H1 (cell line): ENCODE measurements at regions not wholly inside any gene's neighbourhood (a gene's known extent, or its start where the extent isn't known, plus 50 kb on each side); places are given as distances from the start of the nearest gene placed in this dataset.

Source experiments
- CTCF ChIA-PET: fragments of 300-600 bp; sonication (Branson Sonifier 250); formaldehyde crosslinking; loops from one replicate; lab custom pipeline; 2021; ENCODE audit not compliant: partially characterized antibody; lab: Charles Lee
- POLR2A ChIA-PET: fragments of 300-600 bp; sonication (Branson Sonifier 250); formaldehyde crosslinking; loops from one replicate; lab custom pipeline; 2021; ENCODE audit warnings: inconsistent platforms; ENCODE audit not compliant: partially characterized antibody; lab: Charles Lee
- DNase-seq, 2 experiments: peaks; one replicate each; pipeline versions ENCODE4 v3.0.0 to v3.0.0-alpha.2; 2010 to 2022; ENCODE audit warnings: low spot score in 2 of 2, low read depth in 1 of 2, mixed read lengths in 1 of 2
- FAIRE-seq: peaks from 2 replicates; lab custom pipeline; 2011; peaks lifted over from hg19 to GRCh38; lab: Jason Lieb, UNC
- H2AFZ ChIP-seq: 2 replicates; pipeline ENCODE4 v1.8.1; 2012; ENCODE audit warnings: low read length, inconsistent platforms
- H2AK5ac ChIP-seq: 2 replicates; pipeline ENCODE4 v1.6.1; 2013; ENCODE audit warnings: low read depth, low read length
- H2BK120ac ChIP-seq: replicated peaks from 2 replicates; pipeline ENCODE3; 2013; ENCODE audit warnings: low read depth, low read length, inconsistent platforms
- H2BK12ac ChIP-seq: 2 replicates; pipeline ENCODE4 v1.6.1; 2013; ENCODE audit warnings: low read depth, low read length
- H2BK15ac ChIP-seq: 2 replicates; pipeline ENCODE4 v1.6.1; 2013; ENCODE audit warnings: low read length
- H2BK20ac ChIP-seq: 2 replicates; pipeline ENCODE4 v1.6.1; 2013; ENCODE audit warnings: low read length
- H2BK5ac ChIP-seq: 2 replicates; pipeline ENCODE4 v1.6.1; 2013; ENCODE audit warnings: low read depth, low read length
- H3K14ac ChIP-seq: 2 replicates; pipeline ENCODE4 v1.6.1; 2013; ENCODE audit warnings: inconsistent platforms; ENCODE audit not compliant: insufficient read length
- H3K18ac ChIP-seq: 2 replicates; pipeline ENCODE4 v1.6.1; 2013; ENCODE audit warnings: low read length; ENCODE audit errors: extremely low read depth
- H3K23ac ChIP-seq: 2 replicates; pipeline ENCODE4 v1.6.1; 2013; ENCODE audit warnings: inconsistent platforms; ENCODE audit not compliant: insufficient read length
- H3K23me2 ChIP-seq: 2 replicates; pipeline ENCODE4 v1.6.1; 2013; ENCODE audit warnings: low read depth, low read length
- H3K27ac ChIP-seq: 2 replicates; pipeline ENCODE4 v1.6.1; 2011; ENCODE audit warnings: low read depth, low read length, inconsistent platforms
- H3K27me3 ChIP-seq, 4 experiments: replicated peaks in 1 of 4; 1 replicate in 1 of 4; 2 replicates in 3 of 4; pipeline versions ENCODE4 v1.6.1 to v1.8.1; 2011 to 2013; ENCODE audit warnings: low read length in 3 of 4, mild to moderate bottlenecking in 3 of 4, inconsistent platforms in 2 of 4, mixed read lengths in 2 of 4, moderate library complexity in 1 of 4; ENCODE audit not compliant: control insufficient read depth in 3 of 4, insufficient read depth in 3 of 4; ENCODE audit errors: extremely low read depth in 1 of 4
- H3K36me3 ChIP-seq, 4 experiments: 2 replicates each; pipeline versions ENCODE4 v1.6.1 to v1.8.1; 2011 to 2013; ENCODE audit warnings: mild to moderate bottlenecking in 4 of 4, low read length in 3 of 4, moderate library complexity in 2 of 4, control low read depth in 1 of 4, inconsistent platforms in 1 of 4; ENCODE audit not compliant: insufficient read depth in 4 of 4, control insufficient read depth in 2 of 4
- H3K4ac ChIP-seq: replicated peaks from 2 replicates; pipeline ENCODE3; 2013; ENCODE audit warnings: low read length, low read depth, mixed read lengths, inconsistent platforms; ENCODE audit not compliant: insufficient read length
- H3K4me1 ChIP-seq, 4 experiments: replicated peaks in 1 of 4; 1 replicate in 1 of 4; 2 replicates in 3 of 4; pipeline versions ENCODE4 v1.6.1 to v1.8.1; 2011 to 2013; ENCODE audit warnings: low read length in 3 of 4, inconsistent platforms in 2 of 4, mixed read lengths in 1 of 4; ENCODE audit not compliant: insufficient read depth in 4 of 4, control insufficient read depth in 3 of 4
- H3K4me2 ChIP-seq, 2 experiments: 2 replicates each; pipeline versions ENCODE4 v1.6.1 to v1.8.1; 2011 to 2013; ENCODE audit warnings: low read depth in 2 of 2, low read length in 2 of 2, control low read depth in 1 of 2, inconsistent platforms in 1 of 2, mild to moderate bottlenecking in 1 of 2; ENCODE audit not compliant: insufficient read depth in 1 of 2
- H3K4me3 ChIP-seq, 4 experiments: fragments of 200-600, 300-600 bp in 1 of 4; sonication (generic), shearing (Covaris generic), sonication (Bioruptor Twin) in 1 of 4; 2 replicates each; pipeline versions ENCODE4 v1.5.1 to v1.8.1; 2011 to 2016; ENCODE audit warnings: low read length in 4 of 4, low read depth in 3 of 4, control low read depth in 2 of 4, inconsistent platforms in 2 of 4, mild to moderate bottlenecking in 2 of 4, mixed read lengths in 1 of 4, moderate library complexity in 1 of 4; ENCODE audit not compliant: insufficient read depth in 2 of 4; ENCODE audit errors: extremely low read depth in 1 of 4
- H3K56ac ChIP-seq: replicated peaks from 2 replicates; pipeline ENCODE3; 2013; ENCODE audit warnings: low read depth, mild to moderate bottlenecking, mixed read lengths, low read length, inconsistent platforms; ENCODE audit not compliant: insufficient read length
- H3K79me1 ChIP-seq: 2 replicates; pipeline ENCODE4 v1.6.1; 2013; ENCODE audit warnings: low read depth, low read length, control low read depth
- H3K79me2 ChIP-seq, 2 experiments: 2 replicates each; pipeline versions ENCODE4 v1.6.1 to v1.8.1; 2012 to 2013; ENCODE audit warnings: low read length in 2 of 2, mild to moderate bottlenecking in 2 of 2, inconsistent platforms in 1 of 2; ENCODE audit not compliant: insufficient read depth in 2 of 2, control insufficient read depth in 1 of 2
- H3K9ac ChIP-seq, 4 experiments: replicated peaks in 1 of 4; 1 replicate in 1 of 4; 2 replicates in 3 of 4; pipeline versions ENCODE4 v1.6.1 to v1.8.1; 2011 to 2013; ENCODE audit warnings: low read depth in 3 of 4, low read length in 3 of 4, control low read depth in 2 of 4, mild to moderate bottlenecking in 2 of 4, moderate library complexity in 2 of 4, inconsistent platforms in 1 of 4; ENCODE audit errors: extremely low read depth in 1 of 4
- H3K9me3 ChIP-seq, 2 experiments: 2 replicates each; pipeline versions ENCODE4 v1.6.1 to v1.8.1; 2012 to 2013; ENCODE audit warnings: mild to moderate bottlenecking in 2 of 2, moderate library complexity in 2 of 2, control low read depth in 1 of 2, inconsistent platforms in 1 of 2, low read depth in 1 of 2, low read length in 1 of 2, mixed read lengths in 1 of 2; ENCODE audit not compliant: insufficient read depth in 2 of 2
- H4K20me1 ChIP-seq, 2 experiments: replicated peaks in 1 of 2; 2 replicates each; pipeline versions ENCODE3 to v1.8.1; 2011 to 2013; ENCODE audit warnings: inconsistent platforms in 2 of 2, low read length in 2 of 2, mild to moderate bottlenecking in 1 of 2; ENCODE audit not compliant: insufficient read depth in 2 of 2, control insufficient read depth in 1 of 2
- H4K5ac ChIP-seq: 2 replicates; pipeline ENCODE4 v1.6.1; 2013; ENCODE audit warnings: low read length, low read depth, mixed read lengths, inconsistent platforms; ENCODE audit not compliant: insufficient read length
- H4K8ac ChIP-seq: 2 replicates; pipeline ENCODE4 v1.8.0; 2013; ENCODE audit warnings: mild to moderate bottlenecking, moderate library complexity, low read length, inconsistent platforms; ENCODE audit not compliant: insufficient read depth; ENCODE audit errors: extremely low read depth
- H4K91ac ChIP-seq: replicated peaks from 2 replicates; pipeline ENCODE3; 2013; ENCODE audit warnings: low read length, mixed read lengths, inconsistent platforms; ENCODE audit not compliant: insufficient read length
- BRCA1 ChIP-seq: IDR thresholded peaks from 2 replicates; pipeline ENCODE4 v1.6.1; 2012; ENCODE audit warnings: low read depth, low read length, improper control_type of control experiment
- CHD2 ChIP-seq: IDR thresholded peaks from 2 replicates; pipeline ENCODE4 v1.6.1; 2012; ENCODE audit warnings: low read length, improper control_type of control experiment
- CREB1 ChIP-seq: IDR thresholded peaks from 2 replicates; pipeline ENCODE4 v1.6.1; 2012; ENCODE audit warnings: inconsistent platforms
- EP300 ChIP-seq, 2 experiments: IDR thresholded peaks; 1 replicate in 1 of 2; 2 replicates in 1 of 2; pipeline ENCODE4 v1.6.1; 2011 to 2012; ENCODE audit warnings: low read depth in 2 of 2, low read length in 2 of 2, mild to moderate bottlenecking in 2 of 2, borderline replicate concordance in 1 of 2, inconsistent platforms in 1 of 2, moderate library complexity in 1 of 2
- HDAC2 ChIP-seq, 2 experiments: fragments of 300-600 bp in 1 of 2; sonication (generic) in 1 of 2; IDR thresholded peaks; 2 replicates each; pipeline ENCODE4 v1.6.1; 2011 to 2012; ENCODE audit warnings: low read depth in 2 of 2, low read length in 2 of 2, mild to moderate bottlenecking in 2 of 2, moderate library complexity in 2 of 2, borderline replicate concordance in 1 of 2, inconsistent platforms in 1 of 2
- HDAC6 ChIP-seq: IDR thresholded peaks from one replicate; pipeline ENCODE4 v1.7.1; 2012; ENCODE audit warnings: low read depth, mild to moderate bottlenecking, inconsistent platforms, low read length, moderate library complexity
- JUN ChIP-seq: IDR thresholded peaks from 2 replicates; pipeline ENCODE4 v1.6.1; 2011; ENCODE audit warnings: low read depth, mild to moderate bottlenecking, improper control_type of control experiment, low read length
- MAX ChIP-seq: IDR thresholded peaks from 2 replicates; pipeline ENCODE4 v1.6.1; 2012; ENCODE audit warnings: inconsistent platforms
- RAD21 ChIP-seq, 2 experiments: IDR thresholded peaks in 1 of 2; conservative IDR thresholded peaks in 1 of 2; 2 replicates each; pipeline ENCODE4 v1.6.1; 2011; ENCODE audit warnings: low read depth in 2 of 2, low read length in 2 of 2, improper control_type of control experiment in 1 of 2, inconsistent platforms in 1 of 2, mild to moderate bottlenecking in 1 of 2, moderate library complexity in 1 of 2
- RFX5 ChIP-seq: IDR thresholded peaks from 2 replicates; pipeline ENCODE4 v1.6.1; 2011; ENCODE audit warnings: low read depth, low read length, improper control_type of control experiment, borderline replicate concordance
- SAP30 ChIP-seq: fragments of 300-600 bp; sonication (generic); IDR thresholded peaks from 2 replicates; pipeline ENCODE4 v1.7.1; 2012; ENCODE audit warnings: low read length, moderate library complexity, mild to moderate bottlenecking, inconsistent platforms; ENCODE audit not compliant: insufficient read depth, insufficient replicate concordance
- SIN3A ChIP-seq, 2 experiments: IDR thresholded peaks in 1 of 2; conservative IDR thresholded peaks in 1 of 2; 2 replicates each; pipeline ENCODE4 v1.6.1; 2011 to 2012; ENCODE audit warnings: low read length in 2 of 2, improper control_type of control experiment in 1 of 2, low read depth in 1 of 2, mild to moderate bottlenecking in 1 of 2
- SIRT6 ChIP-seq: IDR thresholded peaks from one replicate; pipeline ENCODE4 v1.7.1; 2012; ENCODE audit warnings: low read length, inconsistent platforms
- SP2 ChIP-seq: IDR thresholded peaks from 2 replicates; pipeline ENCODE4 v1.6.1; 2012; ENCODE audit warnings: mild to moderate bottlenecking, low read length, inconsistent platforms
- SRF ChIP-seq: IDR thresholded peaks from 2 replicates; pipeline ENCODE4 v1.6.1; 2011; ENCODE audit warnings: mild to moderate bottlenecking, low read depth, low read length, moderate library complexity
- WGBS, 2 experiments: shearing (Covaris generic) in 1 of 2; methylation state at CpG; one replicate each; pipeline versions ENCODE4 v1.1.6 to v1.1.7; 2013 to 2015; ENCODE audit warnings: low lambda C conversion rate in 2 of 2, mixed read lengths in 2 of 2, inconsistent platforms in 1 of 2, low coverage in 1 of 2, missing lambda C conversion rate in 1 of 2; ENCODE audit not compliant: insufficient replicate concordance in 2 of 2, insufficient coverage in 1 of 2, insufficient read length in 1 of 2; ENCODE audit errors: extremely low coverage in 1 of 2, missing lambda C conversion rate in 1 of 2; 5-methylcytosine and 5-hydroxymethylcytosine counted together

DNA sequence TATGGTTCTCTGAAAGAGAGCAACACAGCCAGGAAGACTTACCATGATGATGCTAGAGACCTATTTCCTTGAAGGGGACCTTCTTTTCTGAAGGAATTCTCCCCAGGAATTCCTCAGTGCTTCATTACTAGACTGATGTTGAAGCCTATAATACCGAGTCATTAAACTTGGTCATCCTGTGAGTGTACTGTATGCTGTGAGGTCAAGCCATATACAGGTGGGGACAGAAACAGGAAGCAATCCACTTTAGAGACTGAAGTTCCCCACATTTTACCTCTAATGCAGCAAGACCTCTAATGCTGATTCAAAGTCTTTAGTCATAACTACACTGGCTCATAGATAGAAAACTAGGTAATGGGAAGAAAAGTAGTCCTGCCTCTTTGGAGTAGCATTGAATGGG, 77.1 kb upstream of the RASEF start:
- CTCF ChIA-PET = no interaction called here
- Histone ChIP-seq H4K8ac (no peak overlapping the region), H2BK120ac (no peak overlapping the region), H2AFZ (no peak overlapping the region), H2BK5ac (no peak overlapping the region), H2BK12ac (no peak overlapping the region), H3K9me3 (no peaks in the 10 kb centered on the region), H3K4me1 (no peaks in the 10 kb centered on the region), H3K23me2 (no peaks in the 10 kb centered on the region), H3K14ac (no peak overlapping the region), H4K91ac (no peak overlapping the region), H3K56ac (no peak overlapping the region), H3K4me3 (no peak overlapping the region), H4K5ac (no peak overlapping the region), H3K18ac (no peak overlapping the region), H3K36me3 (no peaks in the 10 kb centered on the region), H3K27ac (no peak overlapping the region), H2AK5ac (no peak overlapping the region), H3K79me1 (no peaks in the 10 kb centered on the region), H3K79me2 (no peaks in the 10 kb centered on the region), H3K9ac (no peak overlapping the region), H2BK20ac (no peak overlapping the region), H4K20me1 (no peaks in the 10 kb centered on the region), H3K23ac (no peak overlapping the region), H2BK15ac (no peak overlapping the region), H3K4me2 (no peak overlapping the region), H3K4ac (no peak overlapping the region), H3K27me3 (no peaks in the 10 kb centered on the region)
- POLR2A ChIA-PET = interaction anchor here (0.6 kb wide), 1 partner anchor 1508 kb away, joined by 3 read pairs; no protein-coding TSS in a partner anchor
- 91% methylated on average over 1 of the region's 1 CpG; no CpG with 5 or more reads in 1 of the 2 experiments for WGBS, 2 experiments
- DNase-seq (no peak), FAIRE-seq (no peak)
- TF ChIP-seq HDAC2 (IDR thresholded peaks at IDR 0.05; ENCODE audit: borderline replicate concordance in 1 of 2, low read depth in 2 of 2, low read length in 2 of 2) = no peak
- no peak for TF ChIP-seq RAD21 (IDR thresholded peaks at IDR 0.05 in 1 of 2, conservative IDR thresholded peaks at IDR 0.05 in 1 of 2; ENCODE audit: low read depth in 2 of 2, low read length in 2 of 2)
- no peak for TF ChIP-seq BRCA1
- no peak for TF ChIP-seq SAP30
- no peak for TF ChIP-seq RFX5
- no peak for TF ChIP-seq MAX
- TF ChIP-seq SRF = no peak
- TF ChIP-seq CHD2 = no peak
- no peak for TF ChIP-seq HDAC6
- no peak for TF ChIP-seq SIN3A (conservative IDR thresholded peaks at IDR 0.05 in 1 of 2, IDR thresholded peaks at IDR 0.05 in 1 of 2; ENCODE audit: low read depth in 1 of 2, low read length in 2 of 2)
- TF ChIP-seq SIRT6 = no peak
- no peak for TF ChIP-seq CREB1
- no peak for TF ChIP-seq JUN
- no peak for TF ChIP-seq EP300 (IDR thresholded peaks at IDR 0.05; ENCODE audit: borderline replicate concordance in 1 of 2, low read depth in 2 of 2, low read length in 2 of 2)
- TF ChIP-seq SP2 = no peak
